HL-60 (cell line): ENCODE measurements at regions not wholly inside any gene's neighbourhood (a gene's known extent, or its start where the extent isn't known, plus 50 kb on each side); places are given as distances from the start of the nearest gene placed in this dataset.
"Not testable (repeated sequence)": the region's sequence is repeated elsewhere in the genome, so short reads cannot be mapped to it uniquely, and the experiment has no call there.

ENCODE experiments used
- TF ChIP-seq, protein P1 (sequence below): IDR thresholded peaks from one replicate; pipeline ENCODE4 v1.5.1; 2011; ENCODE audit warnings: low read length, control low read depth, inconsistent platforms; ENCODE audit not compliant: insufficient read depth
- TF ChIP-seq, protein P2 (sequence below): IDR thresholded peaks from 2 replicates; pipeline ENCODE4 v1.6.1; 2012; ENCODE audit warnings: low read depth; ENCODE audit not compliant: insufficient replicate concordance

GRCh38 chr14:19132013-19132835 is 165.0 kb downstream of the POTEM start:
- TF ChIP-seq, protein P1, sequence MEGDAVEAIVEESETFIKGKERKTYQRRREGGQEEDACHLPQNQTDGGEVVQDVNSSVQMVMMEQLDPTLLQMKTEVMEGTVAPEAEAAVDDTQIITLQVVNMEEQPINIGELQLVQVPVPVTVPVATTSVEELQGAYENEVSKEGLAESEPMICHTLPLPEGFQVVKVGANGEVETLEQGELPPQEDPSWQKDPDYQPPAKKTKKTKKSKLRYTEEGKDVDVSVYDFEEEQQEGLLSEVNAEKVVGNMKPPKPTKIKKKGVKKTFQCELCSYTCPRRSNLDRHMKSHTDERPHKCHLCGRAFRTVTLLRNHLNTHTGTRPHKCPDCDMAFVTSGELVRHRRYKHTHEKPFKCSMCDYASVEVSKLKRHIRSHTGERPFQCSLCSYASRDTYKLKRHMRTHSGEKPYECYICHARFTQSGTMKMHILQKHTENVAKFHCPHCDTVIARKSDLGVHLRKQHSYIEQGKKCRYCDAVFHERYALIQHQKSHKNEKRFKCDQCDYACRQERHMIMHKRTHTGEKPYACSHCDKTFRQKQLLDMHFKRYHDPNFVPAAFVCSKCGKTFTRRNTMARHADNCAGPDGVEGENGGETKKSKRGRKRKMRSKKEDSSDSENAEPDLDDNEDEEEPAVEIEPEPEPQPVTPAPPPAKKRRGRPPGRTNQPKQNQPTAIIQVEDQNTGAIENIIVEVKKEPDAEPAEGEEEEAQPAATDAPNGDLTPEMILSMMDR, result not testable (repeated sequence)
- TF ChIP-seq, protein P2, sequence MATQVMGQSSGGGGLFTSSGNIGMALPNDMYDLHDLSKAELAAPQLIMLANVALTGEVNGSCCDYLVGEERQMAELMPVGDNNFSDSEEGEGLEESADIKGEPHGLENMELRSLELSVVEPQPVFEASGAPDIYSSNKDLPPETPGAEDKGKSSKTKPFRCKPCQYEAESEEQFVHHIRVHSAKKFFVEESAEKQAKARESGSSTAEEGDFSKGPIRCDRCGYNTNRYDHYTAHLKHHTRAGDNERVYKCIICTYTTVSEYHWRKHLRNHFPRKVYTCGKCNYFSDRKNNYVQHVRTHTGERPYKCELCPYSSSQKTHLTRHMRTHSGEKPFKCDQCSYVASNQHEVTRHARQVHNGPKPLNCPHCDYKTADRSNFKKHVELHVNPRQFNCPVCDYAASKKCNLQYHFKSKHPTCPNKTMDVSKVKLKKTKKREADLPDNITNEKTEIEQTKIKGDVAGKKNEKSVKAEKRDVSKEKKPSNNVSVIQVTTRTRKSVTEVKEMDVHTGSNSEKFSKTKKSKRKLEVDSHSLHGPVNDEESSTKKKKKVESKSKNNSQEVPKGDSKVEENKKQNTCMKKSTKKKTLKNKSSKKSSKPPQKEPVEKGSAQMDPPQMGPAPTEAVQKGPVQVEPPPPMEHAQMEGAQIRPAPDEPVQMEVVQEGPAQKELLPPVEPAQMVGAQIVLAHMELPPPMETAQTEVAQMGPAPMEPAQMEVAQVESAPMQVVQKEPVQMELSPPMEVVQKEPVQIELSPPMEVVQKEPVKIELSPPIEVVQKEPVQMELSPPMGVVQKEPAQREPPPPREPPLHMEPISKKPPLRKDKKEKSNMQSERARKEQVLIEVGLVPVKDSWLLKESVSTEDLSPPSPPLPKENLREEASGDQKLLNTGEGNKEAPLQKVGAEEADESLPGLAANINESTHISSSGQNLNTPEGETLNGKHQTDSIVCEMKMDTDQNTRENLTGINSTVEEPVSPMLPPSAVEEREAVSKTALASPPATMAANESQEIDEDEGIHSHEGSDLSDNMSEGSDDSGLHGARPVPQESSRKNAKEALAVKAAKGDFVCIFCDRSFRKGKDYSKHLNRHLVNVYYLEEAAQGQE, result not testable (repeated sequence)
